22Rv1 (cell line): ENCODE measurements at regions not wholly inside any gene's neighbourhood (a gene's known extent, or its start where the extent isn't known, plus 50 kb on each side); places are given as distances from the start of the nearest gene placed in this dataset.

Experiments
- H3K27ac ChIP-seq: fragments of 450-650 bp; 2 replicates; pipeline ENCODE4 v1.5.1; 2017
- CTCF ChIP-seq: fragments of 450-650 bp; IDR thresholded peaks from 2 replicates; pipeline ENCODE4 v1.5.1; 2017; ENCODE audit warnings: mild to moderate bottlenecking
- ZFX ChIP-seq: fragments of 450-650 bp; IDR thresholded peaks from 2 replicates; pipeline ENCODE4 v1.6.1; 2017; ENCODE audit warnings: antibody characterized with exemption, borderline replicate concordance

GRCh38 chr9:105114318-105114717, 130.1 kb upstream of the SLC44A1 start:
- TF ChIP-seq ZFX (no peak), CTCF (no peak)
- H3K27ac ChIP-seq: no peak overlapping the region

GRCh38 chr9:105114964-105115728, 129.3 kb upstream of the SLC44A1 start:
- H3K27ac ChIP-seq: no peak overlapping the region
- no peak for TF ChIP-seq ZFX
- no peak for TF ChIP-seq CTCF

- TF ChIP-seq CTCF: no peak
- TF ChIP-seq ZFX: no peak
- no peak overlapping the region for H3K27ac ChIP-seq
These were observed 128.2 kb upstream of the SLC44A1 start for GRCh38 chr9:105116052-105116868.

- TF ChIP-seq ZFX (no peak), CTCF (no peak)
- no peak overlapping the region for H3K27ac ChIP-seq
These were observed 127.2 kb upstream of the SLC44A1 start for GRCh38 chr9:105117234-105117633.

GRCh38 chr9:105118636-105119035, 125.8 kb upstream of the SLC44A1 start:
- TF ChIP-seq ZFX: no peak
- no peak for TF ChIP-seq CTCF
- H3K27ac ChIP-seq: no peak overlapping the region

GRCh38 chr9:105119156-105119555, 125.3 kb upstream of the SLC44A1 start:
- TF ChIP-seq CTCF (no peak), ZFX (no peak)
- H3K27ac ChIP-seq: no peak overlapping the region
